ENCODE measurements at regions not wholly inside any gene's neighbourhood (a gene's known extent, or its start where the extent isn't known, plus 50 kb on each side); places are given as distances from the start of the nearest gene placed in this dataset.
"Not testable (repeated sequence)": the region's sequence is repeated elsewhere in the genome, so short reads cannot be mapped to it uniquely, and the experiment has no call there.

GRCh38 chr7:106750773-106751172 is 89.8 kb upstream of the CCDC71L start:
- DNase-seq, result no peak

GRCh38 chr7:106752367-106752766 is 91.4 kb upstream of the CCDC71L start:
- DNase-seq, result no peak

- not testable (repeated sequence) for DNase-seq
Observed at GRCh38 chr7:106755024-106755423, 94.1 kb upstream of the CCDC71L start.

GRCh38 chr7:106755641-106756040 is 94.7 kb upstream of the CCDC71L start:
- no peak for DNase-seq

GRCh38 chr7:106756071-106756470 is 95.1 kb upstream of the CCDC71L start:
- no peak for DNase-seq

- no peak for DNase-seq
Observed at GRCh38 chr7:106756884-106757283, 95.9 kb upstream of the CCDC71L start.

- peak; percentile 55 for DNase-seq
Observed at GRCh38 chr7:106757846-106758245, 96.9 kb upstream of the CCDC71L start.

- DNase-seq, result not testable (repeated sequence)
Observed at GRCh38 chr7:106762845-106763244, 101.9 kb upstream of the CCDC71L start.

- DNase-seq, result no peak
Observed at GRCh38 chr7:106763717-106764116, 101.4 kb upstream of the PIK3CG start.

GRCh38 chr7:106765727-106766355 is 99.2 kb upstream of the PIK3CG start:
- DNase-seq, result no peak

GRCh38 chr7:106766551-106766950 is 98.5 kb upstream of the PIK3CG start:
- no peak for DNase-seq

- no peak for DNase-seq
Observed at GRCh38 chr7:106767078-106767477, 98.0 kb upstream of the PIK3CG start.

- DNase-seq, result no peak
Observed at GRCh38 chr7:106767498-106768323, 97.4 kb upstream of the PIK3CG start.

- DNase-seq, result no peak
Observed at GRCh38 chr7:106768324-106768751, 96.7 kb upstream of the PIK3CG start.

- no peak for DNase-seq
Observed at GRCh38 chr7:106770191-106770590, 94.9 kb upstream of the PIK3CG start.

- no peak for DNase-seq
Observed at GRCh38 chr7:106772655-106773108, 92.4 kb upstream of the PIK3CG start.

- no peak for DNase-seq
Observed at GRCh38 chr7:106773228-106773627, 91.9 kb upstream of the PIK3CG start.

GRCh38 chr7:106773721-106774120 is 91.4 kb upstream of the PIK3CG start:
- no peak for DNase-seq

GRCh38 chr7:106774213-106774767 is 90.8 kb upstream of the PIK3CG start:
- DNase-seq, result no peak

- DNase-seq, result no peak
Observed at GRCh38 chr7:106774768-106775551, 90.1 kb upstream of the PIK3CG start.

GRCh38 chr7:106775552-106775936 is 89.5 kb upstream of the PIK3CG start:
- DNase-seq, result no peak

- no peak for DNase-seq
Observed at GRCh38 chr7:106775975-106776607, 89.0 kb upstream of the PIK3CG start.
